ENCODE measurements at regions not wholly inside any gene's neighbourhood (a gene's known extent, or its start where the extent isn't known, plus 50 kb on each side); places are given as distances from the start of the nearest gene placed in this dataset.

GRCh38 chr5:130815246-130815645 lies 349.8 kb downstream of the HINT1 start:
- TF ChIP-seq CTCF (IDR thresholded peaks at IDR 0.05; ENCODE audit: low read depth, low read length), result no peak
- DNase-seq (ENCODE audit: extremely low read depth, low read depth), result no peak

- DNase-seq (ENCODE audit: extremely low read depth, low read depth), result no peak
- TF ChIP-seq CTCF (IDR thresholded peaks at IDR 0.05; ENCODE audit: low read depth, low read length), result no peak
These were observed 356.4 kb downstream of the HINT1 start for GRCh38 chr5:130808691-130809090.

- TF ChIP-seq CTCF (IDR thresholded peaks at IDR 0.05; ENCODE audit: low read depth, low read length), result no peak
- no peak for DNase-seq (ENCODE audit: extremely low read depth, low read depth)
These were observed 359.4 kb downstream of the HINT1 start for GRCh38 chr5:130805648-130806047.

GRCh38 chr5:130805036-130805435 lies 360.0 kb downstream of the HINT1 start:
- DNase-seq (ENCODE audit: extremely low read depth, low read depth), result no peak
- TF ChIP-seq CTCF (IDR thresholded peaks at IDR 0.05; ENCODE audit: low read depth, low read length), result no peak

GRCh38 chr5:130801963-130802362 lies 363.1 kb downstream of the HINT1 start:
- no peak for TF ChIP-seq CTCF (IDR thresholded peaks at IDR 0.05; ENCODE audit: low read depth, low read length)
- no peak for DNase-seq (ENCODE audit: extremely low read depth, low read depth)

GRCh38 chr5:130799015-130799414 lies 366.0 kb downstream of the HINT1 start:
- no peak for DNase-seq (ENCODE audit: extremely low read depth, low read depth)
- TF ChIP-seq CTCF (IDR thresholded peaks at IDR 0.05; ENCODE audit: low read depth, low read length), result no peak

- TF ChIP-seq CTCF (IDR thresholded peaks at IDR 0.05; ENCODE audit: low read depth, low read length), result no peak
- no peak for DNase-seq (ENCODE audit: extremely low read depth, low read depth)
These were observed 367.8 kb downstream of the HINT1 start for GRCh38 chr5:130797303-130797702.
